ENCODE measurements at regions not wholly inside any gene's neighbourhood (a gene's known extent, or its start where the extent isn't known, plus 50 kb on each side); places are given as distances from the start of the nearest gene placed in this dataset.

- TF ChIP-seq POLR2A (IDR thresholded peaks at IDR 0.05), result no peak
- no peak for TF ChIP-seq CTCF (IDR thresholded peaks at IDR 0.05)
- no peak for TF ChIP-seq POLR2AphosphoS5 (IDR thresholded peaks at IDR 0.05; ENCODE audit: insufficient read depth in 1 of 2, low read depth in 1 of 2)
These were observed 208.8 kb downstream of the MRPS30 start for GRCh38 chr5:45017568-45017967.

Data from vagina (tissue), 2 donors.